Cardiac fibroblast (primary cell): ENCODE measurements at regions not wholly inside any gene's neighbourhood (a gene's known extent, or its start where the extent isn't known, plus 50 kb on each side); places are given as distances from the start of the nearest gene placed in this dataset.

Experiments
- DNase-seq, 2 donors: peaks; one replicate each; pipeline versions ENCODE4 v3.0.0 to v3.0.0-alpha.2; 2010; ENCODE audit warnings: low read depth in 2 of 2
- H3K4me3 ChIP-seq, 2 donors: replicated peaks in 1 of 2; 1 replicate in 1 of 2; 2 replicates in 1 of 2; pipeline ENCODE4 v1.5.1; 2011; ENCODE audit warnings: low read depth in 2 of 2, low read length in 2 of 2, mild to moderate bottlenecking in 2 of 2, moderate library complexity in 1 of 2
- TF ChIP-seq, protein P1 (sequence below): IDR thresholded peaks from one replicate; pipeline ENCODE4 v1.5.1; 2011; ENCODE audit warnings: low read depth, mild to moderate bottlenecking, low read length, inconsistent platforms

DNA sequence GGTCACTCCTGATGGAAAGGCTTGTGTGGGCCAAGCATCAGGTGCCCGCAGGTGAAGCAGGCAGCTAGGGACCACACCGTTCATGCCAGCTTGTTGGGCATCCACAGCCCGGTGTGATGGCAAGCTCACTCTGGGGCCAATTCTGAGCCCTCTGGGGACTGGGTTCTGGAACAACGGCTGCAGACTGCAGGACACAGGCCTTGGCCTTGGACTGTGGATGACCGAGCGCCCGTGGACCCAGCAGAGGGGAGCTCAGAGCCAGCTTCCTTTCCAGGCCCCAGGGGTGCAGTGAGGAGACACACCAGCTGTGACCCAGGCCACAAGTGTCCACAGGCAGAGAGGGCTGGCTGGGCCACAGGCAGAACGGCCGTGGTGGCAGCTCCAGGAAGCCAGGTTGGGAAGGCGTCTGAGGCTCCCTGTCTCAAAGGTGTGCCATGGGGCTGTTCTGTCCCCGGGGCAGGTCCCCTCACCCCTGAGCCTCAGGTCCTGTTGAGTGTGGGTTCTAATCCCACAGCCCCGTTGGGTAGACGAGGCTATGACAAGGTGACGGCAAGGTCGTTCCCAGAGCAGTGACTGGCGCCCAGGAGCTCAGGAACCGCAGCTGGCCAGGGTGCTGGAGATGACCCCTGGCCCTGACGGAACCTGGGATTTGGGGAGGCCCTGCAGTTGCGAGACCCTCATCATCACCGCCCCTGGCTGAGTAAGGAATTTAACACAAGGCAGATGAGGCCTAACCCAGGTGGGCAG is 1079.4 kb downstream of the BRD1 start:
- H3K4me3 ChIP-seq: no peak overlapping the region
- TF ChIP-seq, protein P1, sequence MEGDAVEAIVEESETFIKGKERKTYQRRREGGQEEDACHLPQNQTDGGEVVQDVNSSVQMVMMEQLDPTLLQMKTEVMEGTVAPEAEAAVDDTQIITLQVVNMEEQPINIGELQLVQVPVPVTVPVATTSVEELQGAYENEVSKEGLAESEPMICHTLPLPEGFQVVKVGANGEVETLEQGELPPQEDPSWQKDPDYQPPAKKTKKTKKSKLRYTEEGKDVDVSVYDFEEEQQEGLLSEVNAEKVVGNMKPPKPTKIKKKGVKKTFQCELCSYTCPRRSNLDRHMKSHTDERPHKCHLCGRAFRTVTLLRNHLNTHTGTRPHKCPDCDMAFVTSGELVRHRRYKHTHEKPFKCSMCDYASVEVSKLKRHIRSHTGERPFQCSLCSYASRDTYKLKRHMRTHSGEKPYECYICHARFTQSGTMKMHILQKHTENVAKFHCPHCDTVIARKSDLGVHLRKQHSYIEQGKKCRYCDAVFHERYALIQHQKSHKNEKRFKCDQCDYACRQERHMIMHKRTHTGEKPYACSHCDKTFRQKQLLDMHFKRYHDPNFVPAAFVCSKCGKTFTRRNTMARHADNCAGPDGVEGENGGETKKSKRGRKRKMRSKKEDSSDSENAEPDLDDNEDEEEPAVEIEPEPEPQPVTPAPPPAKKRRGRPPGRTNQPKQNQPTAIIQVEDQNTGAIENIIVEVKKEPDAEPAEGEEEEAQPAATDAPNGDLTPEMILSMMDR: no peak

DNA sequence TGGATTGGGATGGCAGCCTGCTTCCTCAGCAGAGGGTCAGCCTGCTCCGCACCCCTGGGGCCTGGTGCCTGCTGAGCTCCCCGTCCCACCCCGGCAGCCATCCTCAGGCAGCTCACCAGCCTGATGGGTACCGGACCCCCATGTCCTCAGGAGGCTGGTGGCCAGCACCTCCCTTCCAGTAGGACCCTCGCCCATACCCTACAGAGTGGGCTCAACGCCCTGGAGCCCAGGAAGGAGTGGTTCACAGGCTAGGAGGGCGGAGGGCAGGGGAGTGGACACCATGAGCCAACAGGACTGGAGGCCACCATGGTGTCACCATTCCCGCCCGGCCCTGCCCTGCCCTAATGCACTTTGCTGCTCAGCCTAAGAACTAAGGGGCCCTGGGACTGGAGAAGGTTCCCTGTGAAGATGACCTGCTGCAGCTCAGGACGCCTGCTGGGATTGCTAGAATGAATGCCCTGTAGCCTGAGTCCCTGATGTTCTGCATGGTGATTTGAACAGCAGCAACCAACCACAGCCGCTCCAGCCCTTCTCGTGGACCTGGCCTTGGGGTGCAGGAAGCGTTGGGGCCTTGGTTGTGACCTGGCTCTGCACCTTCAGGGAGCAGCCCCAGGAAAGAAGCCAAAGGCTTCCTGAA is 1080.8 kb downstream of the BRD1 start:
- DNase-seq: no peak
- no peak overlapping the region for H3K4me3 ChIP-seq
- TF ChIP-seq, protein P1: no peak

More for the DNA sequence above, 1079.4 kb downstream of the BRD1 start:
- DNase-seq: no peak

DNA sequence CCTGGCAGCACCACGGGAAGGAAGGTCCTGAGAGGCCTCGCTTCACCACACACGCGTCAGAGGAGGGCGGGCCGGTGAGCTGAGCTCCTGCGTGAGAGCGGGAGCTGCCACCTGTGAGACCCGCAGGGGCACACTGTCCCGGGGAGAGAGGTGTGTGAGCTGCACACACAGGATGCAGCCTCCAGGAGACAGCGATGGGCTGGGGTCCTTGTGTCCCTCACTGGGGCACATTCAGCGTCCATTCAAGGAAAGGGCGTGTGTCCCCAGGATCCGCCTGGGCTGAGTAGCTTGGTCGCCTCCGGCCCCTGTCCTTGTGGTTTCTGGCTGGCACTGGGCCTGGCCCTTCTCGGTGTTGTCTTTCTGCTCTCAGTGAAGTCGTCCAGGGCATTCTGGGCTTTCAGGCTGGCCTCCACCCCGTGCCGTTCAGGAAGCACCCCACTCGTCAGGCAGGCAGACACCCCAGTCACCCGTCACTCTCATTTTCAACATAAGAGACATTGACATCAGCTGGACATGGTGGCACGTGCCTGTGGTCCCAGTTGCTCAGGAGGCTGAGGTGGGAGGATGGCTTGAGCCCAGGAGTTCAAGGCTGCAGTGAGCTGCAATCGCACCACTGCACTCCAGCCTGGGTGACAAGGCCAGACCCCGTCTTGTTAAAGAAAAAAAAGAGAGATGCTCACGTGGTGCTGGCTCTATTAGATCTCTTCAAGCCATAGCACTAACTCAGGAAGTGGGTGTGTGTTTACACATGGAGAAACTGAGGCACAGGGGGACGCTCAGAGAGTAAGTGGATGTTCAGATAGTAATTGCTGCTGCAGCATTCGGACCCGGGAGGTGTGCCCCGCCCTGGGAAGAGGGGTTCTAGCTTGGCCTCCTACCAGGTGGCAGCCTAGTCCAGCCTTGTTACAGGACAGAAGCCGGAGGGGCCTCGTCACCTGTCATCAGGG is 1081.6 kb downstream of the BRD1 start:
- H3K4me3 ChIP-seq: no peak overlapping the region
- TF ChIP-seq, protein P1: no peak
- no peak for DNase-seq

DNA sequence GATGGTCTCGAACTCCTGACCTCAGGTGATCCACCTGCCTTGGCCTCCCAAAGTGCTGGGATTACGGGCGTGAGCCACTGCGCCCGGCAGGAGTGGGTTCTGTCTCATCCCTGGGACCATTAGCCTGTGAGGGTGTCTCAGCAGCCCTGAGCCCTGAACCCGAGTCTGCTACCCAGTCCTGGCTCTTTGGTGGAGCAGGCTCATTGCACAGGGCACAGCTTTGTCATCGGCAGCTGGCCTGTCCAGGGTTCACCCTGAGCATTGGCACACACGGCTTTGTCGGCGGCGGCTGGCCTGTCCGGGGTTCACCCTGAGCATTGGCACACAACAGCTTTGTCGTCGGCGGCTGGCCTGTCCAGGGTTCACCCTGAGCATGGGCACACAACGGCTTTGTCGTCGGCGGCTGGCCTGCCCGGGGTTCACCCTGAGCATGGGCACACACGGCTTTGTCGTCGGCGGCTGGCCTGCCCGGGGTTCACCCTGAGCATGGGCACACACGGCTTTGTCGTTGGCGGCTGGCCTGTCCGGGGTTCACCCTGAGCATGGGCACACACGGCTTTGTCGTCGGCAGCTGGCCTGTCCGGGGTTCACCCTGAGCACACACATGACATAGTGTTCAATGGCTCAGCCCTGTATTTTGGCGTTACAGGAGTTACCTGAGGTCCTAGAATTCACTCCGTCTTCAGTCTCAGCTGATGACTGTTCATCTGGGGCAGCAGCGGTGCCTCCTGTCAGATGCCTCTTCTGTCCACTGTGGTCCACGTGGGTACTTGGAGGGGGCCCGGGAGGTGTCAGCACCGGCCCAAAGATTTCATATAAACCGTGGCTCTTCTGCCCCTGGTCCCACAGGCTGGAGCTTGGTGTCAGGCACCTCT is 1082.5 kb downstream of the BRD1 start:
- DNase-seq: no peak
- TF ChIP-seq, protein P1: no peak
- no peak overlapping the region for H3K4me3 ChIP-seq

DNA sequence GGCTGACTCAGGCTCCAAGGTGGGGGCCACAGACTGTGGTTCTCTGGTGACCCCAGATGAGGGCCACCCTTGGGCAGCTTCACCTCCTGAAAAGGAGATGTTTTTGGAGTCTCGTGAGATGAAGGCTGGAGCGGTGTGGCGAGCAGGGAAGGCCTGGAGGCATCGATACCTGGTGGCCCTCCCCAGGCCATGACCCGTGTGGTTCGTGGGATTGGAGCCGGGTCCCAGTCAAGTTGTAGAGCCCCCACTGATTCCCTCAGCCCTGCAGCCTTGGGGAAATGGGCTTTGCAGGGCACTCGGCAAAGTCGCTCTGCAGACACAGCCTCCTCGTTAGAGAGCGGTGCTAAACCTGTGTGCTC is 1083.4 kb downstream of the BRD1 start:
- H3K4me3 ChIP-seq: no peak overlapping the region
- TF ChIP-seq, protein P1: no peak
- DNase-seq: no peak
